CMK (cell line): ENCODE measurements at regions not wholly inside any gene's neighbourhood (a gene's known extent, or its start where the extent isn't known, plus 50 kb on each side); places are given as distances from the start of the nearest gene placed in this dataset.

Source experiments
- DNase-seq: peaks from one replicate; pipeline ENCODE4 v3.0.0-alpha.2; 2010; ENCODE audit warnings: low read depth

GRCh38 chr1:199109160-199109559 is 470.3 kb downstream of the PTPRC start:
- DNase-seq = peak; percentile 44

- DNase-seq = no peak
These were observed 473.5 kb downstream of the PTPRC start for GRCh38 chr1:199112365-199112764.

DNA sequence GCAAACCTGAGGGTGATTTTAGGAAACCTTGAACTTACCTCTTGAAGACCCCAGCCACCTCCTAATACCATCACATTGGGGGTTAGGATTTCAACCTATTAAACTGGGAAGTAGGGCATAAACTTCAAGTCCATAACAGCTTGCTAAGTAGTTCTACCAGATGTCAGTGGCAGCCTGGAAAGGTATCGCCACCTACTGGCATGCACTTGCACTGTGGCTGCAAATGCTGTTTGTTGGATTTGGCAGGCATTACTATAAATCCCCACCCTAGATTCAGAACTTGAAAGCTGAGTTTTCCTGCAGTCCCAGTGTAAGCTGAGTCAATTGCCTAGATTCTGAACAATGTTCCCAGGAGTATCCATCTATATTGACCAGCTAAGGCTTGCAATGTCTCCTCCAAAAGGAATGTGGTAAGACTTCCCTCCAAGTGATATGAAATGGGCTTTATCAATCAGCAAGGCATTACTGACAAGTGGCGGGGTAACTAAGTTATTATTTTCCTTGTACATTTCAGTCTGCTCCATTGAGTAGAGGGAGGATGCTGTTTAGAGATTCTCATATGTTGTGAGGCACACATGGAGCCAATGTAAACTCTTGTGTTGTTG is 474.5 kb downstream of the PTPRC start:
- DNase-seq = no peak

GRCh38 chr1:199116488-199116887 is 477.6 kb downstream of the PTPRC start:
- DNase-seq = no peak

DNA sequence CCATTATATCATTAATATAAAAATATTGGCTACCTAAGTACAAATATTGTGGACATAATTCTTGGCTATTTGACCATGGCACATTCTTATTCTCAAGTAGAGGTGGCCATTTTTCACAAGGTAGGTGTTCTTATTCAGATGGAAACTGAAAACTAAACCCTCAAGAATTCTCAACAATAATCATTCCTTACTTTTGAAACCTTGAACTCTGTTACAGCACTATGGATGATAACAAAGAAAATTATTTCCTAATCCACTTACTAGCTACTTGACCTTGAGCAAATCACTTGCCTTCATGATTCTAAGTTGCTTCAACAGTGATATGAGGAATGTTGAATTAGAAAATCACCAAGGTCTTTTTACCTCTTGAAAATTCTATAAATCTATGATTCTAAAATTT is 482.2 kb downstream of the PTPRC start:
- no peak for DNase-seq

DNA sequence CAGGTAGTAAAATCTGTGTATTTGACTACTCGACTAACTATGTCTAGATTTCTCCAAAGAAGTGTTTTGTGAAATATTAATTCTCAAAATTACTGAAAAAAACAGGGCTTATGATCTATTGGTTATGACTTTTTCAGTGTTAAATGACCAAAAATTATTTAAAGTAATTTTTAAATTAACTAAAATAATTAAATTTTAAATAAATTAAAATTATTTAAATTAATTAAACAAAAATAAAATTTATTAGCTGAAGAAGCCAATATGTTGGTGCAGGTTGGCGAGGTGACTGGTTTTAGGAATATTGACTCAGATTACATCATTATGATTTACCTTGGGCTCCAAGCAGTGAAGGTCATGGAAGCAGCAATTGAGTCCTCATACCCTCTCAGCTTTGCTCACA is 483.2 kb downstream of the PTPRC start:
- DNase-seq = no peak

DNA sequence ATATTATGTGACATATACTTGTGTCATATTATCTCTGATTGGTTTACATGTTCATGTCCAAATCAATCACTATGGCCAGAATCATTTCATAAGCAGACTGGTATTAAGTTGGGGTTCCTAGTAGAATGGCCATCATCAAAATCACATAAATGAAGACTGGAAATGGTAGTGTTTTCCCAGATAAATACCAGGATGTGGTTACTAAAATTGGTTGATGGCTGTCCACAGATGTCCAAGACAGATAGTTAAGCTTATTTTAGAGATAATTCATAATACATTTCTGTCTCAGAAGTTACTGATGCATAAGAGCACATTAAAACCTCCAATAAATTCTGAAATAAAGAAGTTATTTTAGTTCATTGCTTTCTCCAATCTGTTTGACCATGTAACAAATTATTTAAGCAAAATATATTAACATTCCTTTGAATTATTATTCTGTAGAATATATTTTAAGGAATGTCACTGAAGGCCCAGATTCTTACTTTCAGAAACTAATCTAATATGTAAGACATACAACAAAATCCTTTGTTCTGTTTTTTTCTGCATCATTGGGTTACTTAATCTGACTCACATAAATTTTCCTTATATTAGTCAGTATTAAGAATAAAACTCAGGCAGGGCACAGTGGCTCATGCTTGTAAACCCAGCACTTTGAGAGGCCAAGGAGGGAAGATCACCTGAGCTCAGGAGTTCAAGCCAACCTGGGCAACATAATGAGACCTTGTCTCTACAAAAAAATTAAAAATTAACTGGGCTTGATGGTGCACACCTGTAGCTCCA is 483.9 kb downstream of the PTPRC start:
- no peak for DNase-seq

- DNase-seq = no peak
These were observed 484.8 kb downstream of the PTPRC start for GRCh38 chr1:199123615-199124014.

DNA sequence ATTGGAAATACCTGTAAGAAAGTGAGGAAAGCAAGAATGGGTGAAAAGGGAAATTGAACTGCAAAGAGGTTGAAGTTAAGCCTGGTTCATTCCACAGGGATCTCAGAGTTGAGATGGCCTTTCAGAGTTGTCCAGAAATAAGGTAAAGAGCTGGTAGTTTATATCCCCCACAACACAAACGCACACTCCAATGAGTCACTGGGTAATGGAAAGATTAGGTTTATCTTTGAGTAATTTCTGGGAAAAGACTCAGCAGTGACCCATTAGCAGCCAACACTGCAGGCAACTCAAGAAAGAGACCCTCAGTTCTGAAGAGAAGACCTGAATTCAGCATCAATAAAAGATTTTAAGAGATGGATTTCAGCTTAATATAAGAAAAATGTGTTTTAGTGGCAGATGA is 485.5 kb downstream of the PTPRC start:
- DNase-seq = no peak

- DNase-seq = no peak
These were observed 490.4 kb downstream of the PTPRC start for GRCh38 chr1:199129247-199129646.

GRCh38 chr1:199132006-199132405 is 493.2 kb downstream of the PTPRC start:
- peak; percentile 87 for DNase-seq

DNA sequence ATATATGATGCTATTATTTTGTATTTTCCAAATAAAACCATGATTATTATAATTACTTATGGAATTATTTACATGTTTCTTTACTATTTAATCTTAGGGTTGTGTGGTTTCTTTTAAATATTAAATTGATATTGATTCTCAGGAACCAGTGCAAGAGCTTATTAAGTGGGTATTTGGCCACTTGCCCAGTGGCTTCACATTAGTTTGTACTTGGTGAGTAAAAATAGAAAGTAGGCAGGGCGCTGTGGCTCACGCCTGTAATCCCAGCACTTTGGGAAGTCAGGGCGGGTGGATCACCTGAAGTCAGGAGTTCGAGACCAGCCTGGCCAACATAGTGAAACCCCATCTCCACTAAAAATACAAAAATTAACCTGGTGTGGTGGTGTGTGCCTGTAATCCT is 497.1 kb downstream of the PTPRC start:
- DNase-seq = no peak

DNA sequence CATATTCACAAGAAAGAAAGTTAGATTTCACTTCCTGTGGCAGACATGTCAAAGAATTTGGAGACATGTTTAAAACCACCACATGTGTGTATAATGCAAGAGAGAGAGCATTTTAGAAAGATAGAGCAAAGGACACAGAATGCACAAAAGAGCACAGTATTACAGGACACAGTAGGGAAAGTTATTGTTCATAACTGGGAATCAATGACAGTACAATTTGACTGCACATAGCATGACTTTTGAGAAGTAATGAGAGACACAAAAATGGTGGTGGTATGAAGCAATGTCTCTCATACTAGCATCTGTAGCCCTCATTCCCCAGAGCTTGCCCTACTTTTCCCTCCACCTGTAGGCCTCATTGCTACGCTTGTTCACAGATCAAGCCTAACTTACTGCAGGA is 499.2 kb downstream of the PTPRC start:
- no peak for DNase-seq

DNA sequence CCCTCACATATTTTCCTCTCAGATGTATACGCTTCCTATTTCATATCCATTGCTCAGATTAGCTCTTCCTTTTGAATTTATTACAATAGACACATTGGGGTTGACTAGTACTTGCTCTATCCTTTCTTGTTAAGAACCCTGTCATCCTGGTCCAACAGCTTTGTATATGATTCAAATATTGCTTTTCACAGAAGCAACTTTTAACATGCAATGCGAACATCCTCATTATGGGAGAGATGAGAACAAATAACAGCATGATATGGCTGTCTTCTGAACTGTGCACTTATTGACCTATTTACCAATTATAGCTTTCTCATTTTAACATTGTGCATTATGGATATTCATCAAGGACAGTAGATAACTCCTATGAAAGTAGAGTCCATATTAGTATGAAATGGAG is 510.8 kb downstream of the PTPRC start:
- no peak for DNase-seq

- DNase-seq = no peak
These were observed 511.9 kb downstream of the PTPRC start for GRCh38 chr1:199150756-199151155.

- no peak for DNase-seq
These were observed 513.0 kb downstream of the PTPRC start for GRCh38 chr1:199151634-199152425.

GRCh38 chr1:199152676-199153075 is 513.8 kb downstream of the PTPRC start:
- DNase-seq = no peak

DNA sequence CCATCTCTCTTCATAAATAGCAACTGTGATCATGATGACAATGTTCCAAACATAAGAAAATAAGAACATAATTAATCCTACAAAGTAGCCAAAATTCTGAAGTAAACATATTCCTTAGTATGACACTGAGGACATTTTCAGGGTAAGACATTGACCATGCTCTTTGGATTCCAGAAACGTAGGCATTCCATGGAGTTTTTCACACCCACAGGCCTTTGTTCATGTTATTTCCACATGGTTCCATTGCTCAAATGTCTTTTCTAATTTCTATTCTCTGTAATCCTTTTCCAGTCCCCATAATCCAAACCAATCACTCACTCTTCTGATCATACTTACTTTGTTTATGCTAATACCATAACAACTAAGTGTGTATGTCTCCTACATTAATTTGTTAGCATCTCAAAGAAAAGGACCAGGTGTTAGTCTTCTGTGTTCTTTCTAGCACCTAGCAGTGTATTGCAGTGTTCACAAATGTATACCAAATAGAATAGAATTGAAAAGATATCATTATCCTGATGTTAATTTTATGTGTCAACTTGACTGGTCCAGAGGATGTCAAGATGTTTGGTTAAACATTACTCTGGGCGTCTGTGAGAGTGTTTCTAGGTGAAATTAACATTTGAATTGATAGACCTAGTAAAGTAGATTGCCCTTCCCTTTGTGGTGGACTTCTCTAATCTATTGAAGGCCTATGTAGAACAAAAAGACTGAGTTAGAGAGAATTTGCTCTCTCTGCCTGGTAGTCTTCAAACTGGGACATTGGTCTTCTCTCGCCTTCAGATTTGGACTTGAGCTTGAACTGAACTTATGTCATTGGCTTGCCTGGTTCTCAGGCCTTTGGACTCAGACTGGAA is 516.6 kb downstream of the PTPRC start:
- DNase-seq = no peak

DNA sequence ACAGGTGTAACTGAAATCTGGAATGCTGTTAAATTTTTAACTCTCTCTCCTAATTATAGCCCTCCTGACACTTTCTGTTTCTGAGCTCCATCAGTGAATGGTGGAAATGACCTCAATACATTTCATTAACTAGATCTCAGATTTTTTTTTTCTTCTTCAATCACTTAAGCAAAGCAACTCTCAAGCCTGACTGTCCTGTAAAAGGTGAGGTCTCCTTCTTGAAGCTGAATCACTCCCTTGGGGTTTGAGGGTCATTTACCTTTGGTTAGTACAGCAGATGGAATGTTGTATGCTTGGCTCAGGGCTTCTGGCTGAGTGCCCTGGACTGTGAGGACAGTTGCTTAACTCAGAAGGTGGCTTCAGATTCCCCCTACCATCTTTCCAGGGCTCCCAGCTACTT is 518.7 kb downstream of the PTPRC start:
- no peak for DNase-seq

DNA sequence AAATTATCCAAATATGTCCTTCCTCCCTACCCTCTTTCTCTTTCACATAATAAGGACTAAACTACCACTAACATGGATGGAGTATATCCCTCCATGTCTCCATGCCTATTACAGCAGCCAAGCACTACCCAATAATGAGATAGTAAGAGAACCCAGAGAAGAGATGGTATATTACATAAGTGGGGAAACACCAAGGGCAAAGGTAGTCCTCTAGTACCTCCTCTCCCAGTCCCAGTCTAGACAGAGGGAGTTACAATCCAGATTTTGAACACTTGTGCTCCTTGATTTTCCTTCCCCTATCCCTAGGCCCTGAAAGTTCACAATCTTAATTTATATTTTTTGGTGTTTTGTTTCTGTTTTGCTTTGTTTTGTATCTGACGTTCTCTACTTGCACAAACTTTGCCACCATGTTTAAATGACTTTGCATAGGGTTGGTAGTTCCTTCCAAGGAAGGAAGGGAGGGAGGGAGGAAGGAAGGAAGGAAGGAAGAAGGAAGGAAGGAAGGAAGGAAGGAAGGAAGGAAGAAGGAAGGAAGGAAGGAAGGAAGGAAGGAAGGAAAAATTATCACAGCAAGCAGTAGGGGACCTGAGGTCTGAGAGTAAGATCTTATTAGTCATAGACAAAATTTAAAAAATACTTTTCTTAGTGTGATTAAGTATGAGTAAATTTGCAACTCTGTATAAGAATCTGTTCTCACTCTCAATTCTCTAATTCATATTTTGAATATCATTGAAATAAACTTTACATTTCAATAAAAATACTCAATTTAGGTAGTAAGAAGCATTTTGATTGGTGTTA is 521.9 kb downstream of the PTPRC start:
- DNase-seq = no peak

DNA sequence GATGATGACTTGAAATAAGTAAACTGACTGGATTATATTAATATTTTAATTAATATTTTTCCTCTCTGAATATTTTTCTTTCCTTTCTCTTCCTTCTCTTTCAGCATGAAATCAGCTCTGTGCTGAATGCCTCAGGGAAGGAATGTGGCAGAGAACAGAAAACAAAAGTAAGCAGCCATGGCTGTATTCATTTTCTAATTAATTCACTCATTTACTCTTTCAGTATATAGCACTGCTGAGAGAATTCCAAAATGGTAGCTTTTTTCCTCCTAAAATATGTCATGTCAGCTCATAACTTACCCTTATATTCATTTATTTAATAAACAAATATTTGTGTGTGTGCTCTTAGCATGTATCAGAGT is 522.5 kb downstream of the PTPRC start:
- DNase-seq = no peak
